COR-L47 (cell line): ENCODE measurements at regions not wholly inside any gene's neighbourhood (a gene's known extent, or its start where the extent isn't known, plus 50 kb on each side); places are given as distances from the start of the nearest gene placed in this dataset.

Source experiments
- DNase-seq: peaks from one replicate; lab custom pipeline; 2025; lab: John Stamatoyannopoulos, UW

DNA sequence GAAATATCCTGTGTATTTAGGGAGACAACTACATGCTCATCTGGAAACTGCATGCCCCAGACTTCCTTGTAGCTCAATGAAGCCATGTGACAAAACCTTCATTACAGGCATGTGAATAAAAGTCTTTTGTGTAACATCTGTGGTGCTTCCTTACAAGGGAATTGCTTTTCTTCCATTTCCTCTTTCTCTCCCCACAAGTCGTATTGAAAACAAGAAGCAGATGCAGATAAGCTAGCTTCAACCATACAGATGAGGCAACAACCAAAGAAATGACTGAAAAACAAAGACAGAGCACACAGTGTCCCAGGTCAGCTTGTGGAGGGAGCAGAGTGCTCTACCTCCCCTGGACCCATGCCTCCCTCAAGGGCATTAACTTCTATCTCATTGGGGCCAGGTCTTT, 115.8 kb upstream of the INPP4B start:
- no peak for DNase-seq

DNA sequence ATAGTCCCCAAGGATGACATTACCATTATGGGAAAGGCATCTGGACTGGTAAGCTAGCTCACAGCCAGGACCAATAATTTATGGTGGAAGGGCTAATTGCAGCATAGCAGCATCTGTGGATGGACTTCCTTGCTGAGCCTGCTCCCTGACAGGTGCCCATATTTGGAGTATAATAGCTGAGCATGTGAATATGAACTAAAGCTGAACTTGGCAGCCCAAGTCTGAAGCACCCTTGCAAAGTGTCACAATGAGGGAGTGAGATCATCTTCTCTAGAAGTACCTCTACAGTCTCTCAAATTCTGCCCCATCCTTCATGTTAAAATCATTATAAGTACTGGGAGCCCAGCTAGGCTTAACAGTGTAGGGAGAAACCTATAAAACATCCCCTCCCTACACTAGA, 128.2 kb upstream of the INPP4B start:
- no peak for DNase-seq

- no peak for DNase-seq
Observed at GRCh38 chr4:142975618-142976017, 129.5 kb upstream of the INPP4B start.

DNA sequence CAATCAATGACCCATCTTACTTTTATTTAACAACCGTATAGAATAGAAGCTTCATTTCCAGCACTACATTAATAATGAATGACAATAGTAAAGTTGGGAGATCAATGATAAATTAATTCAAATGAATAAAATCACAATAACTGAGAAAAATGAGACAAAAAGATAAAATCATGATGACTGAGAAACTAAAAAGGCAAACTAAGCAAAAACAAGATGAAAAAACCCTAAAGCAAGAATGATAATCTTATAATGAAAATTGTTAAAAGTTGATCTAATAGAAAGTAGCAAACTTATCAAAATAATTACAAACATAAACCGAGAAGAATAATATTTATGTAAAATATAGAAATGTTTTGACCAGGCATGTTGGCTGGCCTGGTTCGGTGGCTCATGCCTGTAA, 130.4 kb upstream of the INPP4B start:
- DNase-seq, result no peak

DNA sequence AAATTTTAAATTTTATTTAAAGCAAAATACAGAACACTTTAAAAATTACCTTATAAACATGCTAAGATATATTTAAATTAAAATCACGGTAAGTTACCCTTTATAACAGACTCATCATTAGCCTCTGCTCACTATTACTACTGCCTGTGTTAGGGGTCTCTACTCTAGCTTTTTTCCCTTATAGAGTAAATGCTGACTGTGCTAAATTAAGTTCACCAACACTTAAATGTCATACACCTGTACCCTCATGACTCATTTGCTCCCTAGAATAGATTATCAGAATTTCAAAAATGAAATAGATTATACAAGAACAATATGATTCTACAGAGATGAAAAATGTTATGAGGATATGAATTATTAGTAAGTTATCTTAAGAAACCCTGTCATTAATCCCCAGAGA, 131.1 kb upstream of the INPP4B start:
- no peak for DNase-seq

GRCh38 chr4:142983065-142983464, 137.0 kb upstream of the INPP4B start:
- DNase-seq, result no peak

- no peak for DNase-seq
Observed at GRCh38 chr4:142983589-142983988, 137.5 kb upstream of the INPP4B start.

DNA sequence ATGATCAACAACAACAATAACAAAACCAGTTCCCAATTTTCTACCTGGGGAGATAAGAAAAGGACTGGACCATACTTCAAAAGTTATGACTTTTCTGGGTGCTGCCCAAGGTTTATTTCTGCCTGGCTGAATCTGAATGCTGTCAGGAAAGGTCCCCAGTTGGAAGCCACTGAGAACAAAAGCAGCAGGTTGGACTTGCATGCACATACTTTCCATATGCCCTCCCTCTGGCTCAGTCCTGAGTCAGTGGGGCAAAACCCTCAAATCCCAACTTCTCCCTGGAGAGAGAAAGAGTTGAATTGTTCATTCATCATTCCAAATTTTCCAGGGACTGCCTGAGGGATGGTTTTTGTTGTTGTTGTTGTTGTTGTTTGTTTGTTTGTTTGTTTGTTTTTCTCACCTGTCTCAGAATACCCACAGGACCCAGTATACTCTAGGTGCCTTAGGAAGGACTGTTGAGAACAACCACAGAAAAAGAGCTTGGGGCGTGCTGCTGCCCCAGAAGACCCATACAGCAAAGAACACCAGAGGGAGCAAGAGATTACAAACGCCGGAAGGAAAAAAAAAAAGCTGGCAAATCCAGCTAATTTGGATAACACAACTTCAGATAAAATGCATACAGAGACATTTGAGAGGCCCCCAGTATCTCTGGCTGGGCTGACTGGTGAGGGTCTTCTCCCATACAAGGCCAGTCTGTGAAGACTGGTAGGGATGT, 138.9 kb upstream of the INPP4B start:
- DNase-seq, result peak; percentile 11

GRCh38 chr4:143016171-143016570, 168.5 kb upstream of the USP38 start:
- DNase-seq, result no peak

GRCh38 chr4:143017210-143017609, 167.5 kb upstream of the USP38 start:
- DNase-seq, result no peak

DNA sequence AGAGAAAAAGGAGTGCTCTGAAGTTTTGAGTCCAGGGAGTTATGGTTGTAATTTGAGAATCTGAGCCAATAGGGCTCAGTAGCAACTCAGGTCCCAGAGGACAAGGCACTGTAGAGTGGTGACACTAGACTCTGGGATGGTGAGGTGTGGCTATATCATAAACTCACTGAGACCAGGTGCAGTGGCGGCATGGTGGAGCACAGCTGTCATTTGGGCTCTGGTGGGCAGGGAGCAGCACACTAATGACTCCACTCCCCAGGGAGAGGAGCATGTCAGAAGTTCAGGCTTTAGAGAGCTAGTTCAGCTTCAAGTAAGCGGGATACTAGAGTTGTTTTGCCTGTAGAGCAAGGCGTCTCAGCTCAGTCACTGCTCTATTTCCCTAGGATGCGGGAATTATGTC, 165.4 kb upstream of the USP38 start:
- DNase-seq, result no peak

- no peak for DNase-seq
Observed at GRCh38 chr4:143021384-143021783, 163.3 kb upstream of the USP38 start.

DNA sequence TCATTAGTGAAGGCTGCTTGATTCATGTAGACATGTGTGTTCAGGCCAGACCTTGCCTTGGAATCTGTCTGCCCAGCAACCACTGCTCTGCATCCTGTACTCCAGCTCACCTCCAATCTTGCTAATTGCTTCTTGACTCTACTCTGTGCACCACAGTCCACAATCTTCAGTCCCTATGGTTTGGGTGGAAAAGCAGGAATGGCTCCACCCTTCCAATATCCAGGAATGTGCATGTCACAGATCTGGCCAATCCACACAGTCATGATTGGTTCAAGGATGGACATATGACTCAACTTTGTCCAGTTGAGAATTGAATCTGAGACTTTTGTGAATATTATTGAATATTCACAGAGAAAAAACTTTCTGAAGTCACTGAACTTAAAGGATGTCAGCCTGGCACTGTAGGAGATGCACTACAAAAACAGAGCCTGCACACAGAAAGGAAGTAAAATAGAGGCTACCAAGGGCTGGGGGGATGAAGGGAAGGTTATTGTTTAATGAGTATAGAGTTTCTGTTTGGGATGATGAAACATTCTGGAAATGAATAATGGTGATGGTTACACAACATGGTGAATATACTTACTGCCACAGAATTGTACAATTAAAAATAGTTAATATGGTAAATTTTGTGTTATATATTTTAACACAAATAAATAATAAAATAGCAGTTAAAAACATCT, 161.3 kb upstream of the USP38 start:
- DNase-seq, result no peak

DNA sequence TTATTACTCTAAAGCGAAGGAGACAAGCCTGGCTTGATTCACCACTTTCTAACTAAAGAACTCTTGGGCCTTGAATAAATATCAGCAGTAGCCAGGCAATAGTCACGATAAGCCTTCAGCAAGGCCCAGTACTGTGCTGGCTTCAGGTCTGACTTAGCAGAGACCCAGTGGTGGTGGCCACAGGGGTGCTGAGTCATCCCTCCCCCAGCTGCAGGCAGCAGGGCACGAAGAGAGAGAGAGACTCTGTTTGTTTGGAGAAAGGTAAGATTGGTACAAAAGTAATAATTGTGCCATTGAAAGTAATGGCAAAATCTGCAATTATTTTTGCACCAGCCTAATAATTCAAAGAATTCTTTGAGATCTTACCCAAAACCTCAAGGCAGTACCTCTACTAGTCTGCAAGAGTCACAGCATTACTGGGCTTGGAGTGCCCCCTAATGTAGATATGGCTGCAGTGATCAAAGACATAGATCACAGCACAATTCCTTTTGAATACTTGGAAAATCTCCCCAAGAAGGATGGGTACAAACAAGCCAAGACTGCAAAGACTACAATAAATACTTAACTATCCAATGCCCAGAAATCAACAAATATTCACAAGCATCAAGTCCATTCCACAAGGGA, 159.5 kb upstream of the USP38 start:
- no peak for DNase-seq

DNA sequence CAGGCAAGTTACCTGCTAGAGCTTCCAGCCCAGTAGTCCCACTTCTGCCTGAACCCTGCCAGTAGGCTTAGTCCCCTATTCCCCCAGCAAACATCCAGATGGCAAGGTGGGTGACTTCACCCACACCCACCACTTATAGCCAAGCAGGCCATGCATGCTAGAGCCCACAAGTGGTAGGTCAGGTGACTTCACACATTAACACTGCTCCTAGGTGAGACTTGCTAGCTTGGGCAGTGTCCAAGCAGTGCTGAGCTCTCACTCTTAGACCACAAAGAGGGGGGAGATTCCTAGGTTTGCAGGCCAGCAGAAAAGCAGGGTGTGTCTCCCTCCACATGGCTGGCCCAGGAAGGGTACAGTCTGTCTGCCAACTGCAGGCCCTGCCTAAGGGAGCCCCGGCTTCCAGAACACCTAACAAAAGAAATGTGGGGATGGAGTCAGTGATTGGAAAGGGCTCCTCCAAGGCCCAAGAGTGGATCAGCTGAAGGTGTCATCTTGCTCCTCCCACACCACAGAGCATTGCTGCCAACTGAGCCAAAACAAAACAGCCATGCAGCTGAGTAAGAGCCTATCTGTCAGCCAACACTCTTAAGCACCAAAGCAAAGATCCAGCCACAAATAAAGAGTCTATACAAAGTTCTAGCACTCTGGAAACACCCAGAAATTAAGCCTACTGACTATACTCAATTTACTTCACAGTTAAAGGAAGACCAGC, 158.1 kb upstream of the USP38 start:
- no peak for DNase-seq

GRCh38 chr4:143035661-143036060, 149.1 kb upstream of the USP38 start:
- DNase-seq, result no peak

DNA sequence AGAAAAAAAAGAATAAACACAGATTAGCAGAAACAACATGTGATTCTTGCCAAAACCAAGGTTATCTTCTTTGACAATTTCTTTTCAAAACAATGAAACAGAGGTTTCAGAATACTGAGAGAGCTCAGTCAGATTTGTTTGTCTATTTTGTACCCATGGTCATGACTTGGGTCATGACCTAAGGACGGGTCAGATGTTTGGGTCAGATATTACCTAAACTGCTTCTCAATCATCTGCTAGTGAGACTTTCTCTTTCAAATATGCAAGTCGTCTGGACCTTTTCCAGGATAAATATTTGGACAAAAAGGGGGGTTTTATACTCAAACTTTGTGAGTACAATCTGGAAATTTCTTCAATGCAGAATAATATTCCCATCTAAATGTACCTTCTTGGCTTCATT, 148.3 kb upstream of the USP38 start:
- no peak for DNase-seq

DNA sequence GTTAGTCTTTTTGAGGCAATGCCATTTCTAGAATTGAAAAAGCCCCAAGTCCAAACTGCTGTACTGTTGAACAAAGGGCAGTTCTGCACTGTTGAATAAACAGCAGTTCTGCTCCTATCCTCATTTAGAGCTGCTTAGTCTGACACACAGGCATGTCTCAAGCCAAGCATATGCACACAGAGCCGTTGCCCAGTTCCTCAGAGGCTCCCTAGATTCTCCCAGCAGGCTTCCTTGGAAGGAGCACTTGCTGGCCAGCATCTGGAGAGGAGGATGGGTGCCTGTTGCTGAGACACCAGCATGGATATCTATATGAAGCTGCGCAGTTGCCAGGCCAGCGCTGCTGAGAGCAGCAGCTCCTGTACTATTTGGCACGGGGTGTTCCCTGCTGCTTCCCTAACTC, 138.3 kb upstream of the USP38 start:
- no peak for DNase-seq

DNA sequence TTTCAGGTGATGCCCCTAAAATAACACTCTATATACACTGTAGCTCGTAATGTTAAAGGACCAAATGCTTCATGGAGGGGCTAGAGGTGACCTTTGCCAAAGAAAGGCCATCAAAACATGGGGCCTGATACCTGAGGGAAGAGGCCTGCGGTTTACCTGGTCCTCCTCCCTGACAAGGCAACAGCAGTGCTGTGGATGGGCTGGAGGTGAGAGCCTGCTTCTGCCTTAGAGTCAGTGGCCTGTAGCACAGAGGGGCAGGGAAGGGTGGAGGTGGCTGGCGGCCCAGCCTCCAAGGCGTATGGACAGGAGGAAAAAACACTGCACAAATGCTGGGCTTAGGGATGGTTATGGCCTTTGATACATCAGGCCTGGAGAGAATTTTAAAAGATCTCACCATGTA, 137.8 kb upstream of the USP38 start:
- DNase-seq, result no peak

GRCh38 chr4:143054971-143055370, 129.7 kb upstream of the USP38 start:
- no peak for DNase-seq

DNA sequence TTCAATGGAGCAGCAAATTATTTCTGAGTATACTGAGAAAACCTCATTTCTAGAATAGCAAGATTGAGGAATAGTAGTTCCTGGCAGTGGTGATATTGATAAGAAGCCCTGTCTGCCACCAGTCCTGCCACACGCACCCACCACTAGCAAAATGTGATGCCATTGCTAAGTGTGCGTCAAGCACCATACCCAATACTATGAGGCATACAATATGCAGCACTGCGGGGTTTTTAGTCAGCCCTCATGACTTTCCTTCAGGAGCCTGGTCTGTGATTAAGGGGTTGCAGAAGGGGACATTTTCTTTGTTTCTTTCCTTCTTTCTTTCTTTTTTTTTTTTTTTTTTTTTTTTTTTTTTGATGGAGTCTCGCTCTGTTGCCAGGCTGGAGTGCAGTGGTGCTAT, 128.7 kb upstream of the USP38 start:
- DNase-seq, result no peak

GRCh38 chr4:143071351-143071750, 113.4 kb upstream of the USP38 start:
- DNase-seq, result peak; percentile 50

GRCh38 chr4:143076723-143077122, 108.0 kb upstream of the USP38 start:
- no peak for DNase-seq
